Activated T-cell treated with anti-CD3 and anti-CD28 coated beads for 48 hours (primary cell): ENCODE measurements at regions not wholly inside any gene's neighbourhood (a gene's known extent, or its start where the extent isn't known, plus 50 kb on each side); places are given as distances from the start of the nearest gene placed in this dataset.
"Not testable (repeated sequence)": the region's sequence is repeated elsewhere in the genome, so short reads cannot be mapped to it uniquely, and the experiment has no call there.

Experiments used
- DNase-seq: peaks from one replicate; pipeline ENCODE4 v3.0.0-alpha.2; 2020; ENCODE audit warnings: low read depth

DNA sequence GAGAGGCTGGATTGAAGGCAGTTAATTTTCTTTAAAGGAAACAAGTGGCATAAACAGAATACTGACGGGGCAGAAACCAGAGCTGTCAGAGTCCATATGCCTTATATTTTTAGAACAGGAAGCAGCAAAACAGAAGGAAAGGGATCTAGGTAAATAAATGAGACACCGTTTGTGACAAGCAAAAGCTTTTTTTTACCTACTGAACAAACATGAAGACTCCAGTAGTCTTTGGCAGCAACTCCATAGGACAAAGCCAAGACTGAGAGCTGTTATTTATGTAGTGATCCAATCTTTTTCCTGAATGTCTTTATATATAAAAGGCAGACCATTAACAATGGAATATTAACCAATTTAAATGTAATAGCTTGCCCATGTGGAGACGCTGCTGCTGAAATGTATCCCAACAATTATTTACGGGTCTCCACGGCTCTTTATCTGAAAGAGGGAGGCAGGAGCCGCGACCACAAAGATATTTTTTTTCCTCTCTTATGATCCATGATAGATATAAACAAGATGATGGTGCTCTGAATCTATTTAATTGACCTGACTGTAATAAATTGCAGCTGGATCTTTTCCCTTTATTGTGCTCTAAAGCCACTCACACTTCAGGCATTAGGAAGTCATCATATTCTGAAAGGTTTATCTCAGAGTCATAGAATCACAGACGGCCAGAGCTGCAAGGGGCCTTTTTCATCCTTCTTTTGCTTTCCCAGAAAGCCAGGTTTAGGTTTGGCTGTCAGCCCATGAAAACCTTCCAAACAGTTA, 687.8 kb downstream of the EFNB2 start:
- DNase-seq, result no peak

GRCh38 chr13:105846923-105847322, 688.5 kb downstream of the EFNB2 start:
- DNase-seq, result no peak

DNA sequence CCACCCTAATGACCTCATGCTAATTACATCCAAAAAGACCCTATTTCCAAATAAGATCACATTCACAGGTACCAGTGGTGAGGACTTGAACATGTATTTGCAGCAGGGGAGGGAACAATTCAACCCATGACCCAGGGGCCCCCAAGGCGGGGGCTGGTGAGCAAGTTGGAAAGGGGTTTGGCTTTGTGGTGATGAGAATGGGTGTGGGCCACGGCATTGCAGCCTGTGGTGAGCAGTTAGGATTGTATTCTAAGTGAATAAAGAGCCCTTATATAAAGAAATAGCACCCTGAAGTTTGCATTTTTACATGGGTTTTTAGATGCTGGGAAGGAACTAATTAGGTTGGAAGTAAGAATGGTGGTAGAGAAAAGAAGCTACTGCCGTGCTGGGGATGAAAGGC, 694.2 kb downstream of the EFNB2 start:
- DNase-seq, result no peak

DNA sequence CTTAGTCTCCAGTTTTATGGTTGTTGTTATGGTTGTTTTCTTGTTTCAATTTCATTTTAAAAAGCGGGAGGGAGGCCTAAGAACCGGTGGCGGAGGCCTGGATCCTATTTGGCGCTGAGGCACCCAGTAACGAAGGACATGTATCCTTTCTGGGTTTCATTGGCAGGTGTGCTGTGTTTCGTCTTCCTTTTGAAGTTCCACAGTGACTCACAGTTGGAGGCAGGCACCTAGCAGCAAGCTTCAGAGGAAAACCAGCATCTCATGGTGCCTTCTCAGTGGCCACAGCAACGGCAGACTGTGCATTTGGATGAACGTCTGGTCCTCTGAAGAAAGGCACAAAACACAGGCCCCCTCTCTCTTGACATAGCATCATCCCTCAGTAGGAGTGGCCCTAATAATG, 697.2 kb downstream of the EFNB2 start:
- DNase-seq, result no peak

DNA sequence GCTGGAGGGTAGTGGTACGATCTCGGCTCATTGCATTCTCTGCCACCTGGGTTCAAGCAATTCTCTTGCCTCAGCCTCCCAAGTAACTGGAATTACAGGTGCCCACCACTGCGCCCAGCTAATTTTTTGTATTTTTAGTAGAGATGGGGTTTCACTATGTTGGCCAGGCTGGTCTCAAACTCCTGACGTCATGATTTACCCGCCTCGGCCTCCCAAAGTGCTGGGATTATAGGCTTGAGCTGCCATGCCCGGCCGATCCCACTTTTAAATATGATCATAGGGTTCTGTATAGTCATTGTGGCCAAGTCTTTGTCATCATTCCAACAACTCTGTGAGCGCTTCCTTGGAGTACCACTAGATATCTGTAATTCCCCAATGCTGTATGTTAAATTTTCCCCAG, 698.2 kb downstream of the EFNB2 start:
- not testable (repeated sequence) for DNase-seq

- no peak for DNase-seq
Observed at GRCh38 chr13:105830821-105831220, 704.6 kb downstream of the EFNB2 start.

DNA sequence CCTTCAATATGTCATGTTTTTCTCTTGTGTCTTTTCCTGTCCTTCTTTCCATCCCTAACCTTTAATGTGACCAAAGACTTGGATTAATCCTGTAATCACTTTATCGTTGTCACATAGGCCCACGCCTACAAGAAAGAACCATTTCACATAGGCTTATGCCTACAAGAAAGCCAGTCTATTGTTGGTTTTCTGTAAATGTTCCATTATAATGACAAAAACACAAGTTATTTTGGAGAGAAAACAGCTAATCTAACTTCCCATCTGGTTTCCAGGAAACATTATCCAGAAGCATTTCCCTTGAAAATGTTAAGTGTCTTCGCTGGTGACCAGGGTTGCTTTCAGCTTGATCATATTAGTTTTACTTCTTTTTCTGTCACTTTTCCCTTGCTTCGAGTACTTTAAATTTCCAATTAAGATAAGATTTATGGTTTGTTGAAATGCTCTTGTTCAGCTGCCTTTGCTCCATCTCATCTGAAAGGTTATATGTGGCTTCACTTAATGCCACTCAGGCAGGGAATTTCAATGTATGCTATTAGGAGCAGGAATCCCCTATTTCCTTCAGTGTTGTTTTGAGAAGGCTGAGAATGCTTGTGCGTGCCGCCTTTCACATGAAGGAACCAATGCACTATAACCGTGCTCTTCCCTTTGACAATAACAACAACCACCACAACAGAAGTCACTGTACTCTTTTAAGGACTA, 708.2 kb downstream of the EFNB2 start:
- DNase-seq, result no peak

- no peak for DNase-seq
Observed at GRCh38 chr13:105825071-105825470, 710.4 kb downstream of the EFNB2 start.

- DNase-seq, result no peak
Observed at GRCh38 chr13:105821337-105821736, 714.1 kb downstream of the EFNB2 start.

GRCh38 chr13:105820415-105820814, 715.0 kb downstream of the EFNB2 start:
- DNase-seq, result no peak

GRCh38 chr13:105817498-105817897, 718.0 kb downstream of the EFNB2 start:
- no peak for DNase-seq

DNA sequence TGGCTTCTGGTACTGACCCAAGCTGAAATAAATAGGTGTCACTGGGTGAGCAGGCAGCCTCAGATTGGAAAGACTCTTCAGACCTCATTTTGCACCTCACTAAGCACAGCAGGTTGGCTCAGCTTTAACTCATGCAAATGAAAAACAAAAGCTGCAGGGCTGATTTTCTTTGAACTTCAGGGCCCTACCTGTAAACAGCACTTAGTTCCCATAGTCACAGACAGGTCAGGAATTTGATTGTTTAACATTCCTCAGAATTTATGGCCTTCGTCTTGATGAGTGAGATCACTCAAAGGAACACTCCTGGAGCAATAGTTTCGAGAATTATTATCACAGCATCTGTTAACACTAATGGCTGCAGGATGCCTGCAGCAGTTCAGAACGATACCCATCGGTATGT, 718.5 kb downstream of the EFNB2 start:
- DNase-seq, result no peak

- DNase-seq, result no peak
Observed at GRCh38 chr13:105814902-105815250, 720.6 kb downstream of the EFNB2 start.

GRCh38 chr13:105814219-105814901, 721.1 kb downstream of the EFNB2 start:
- no peak for DNase-seq

DNA sequence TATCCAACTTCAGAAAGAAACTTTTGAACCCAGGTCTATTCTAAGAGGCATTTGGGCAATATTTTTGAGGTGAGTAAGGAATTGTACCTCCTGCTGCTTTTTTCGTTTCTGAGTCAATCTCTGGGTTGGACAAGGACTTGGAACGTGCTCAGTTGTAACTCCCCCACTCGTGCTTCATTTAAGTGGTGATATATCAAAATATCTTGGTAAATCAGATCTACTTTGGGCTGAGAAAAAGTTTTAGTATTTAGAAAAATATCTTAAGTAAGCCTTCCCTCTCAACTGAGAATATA, 728.9 kb downstream of the EFNB2 start:
- no peak for DNase-seq

- DNase-seq, result no peak
Observed at GRCh38 chr13:105805892-105806627, 729.4 kb downstream of the EFNB2 start.

GRCh38 chr13:105804561-105805190, 730.8 kb downstream of the EFNB2 start:
- no peak for DNase-seq

DNA sequence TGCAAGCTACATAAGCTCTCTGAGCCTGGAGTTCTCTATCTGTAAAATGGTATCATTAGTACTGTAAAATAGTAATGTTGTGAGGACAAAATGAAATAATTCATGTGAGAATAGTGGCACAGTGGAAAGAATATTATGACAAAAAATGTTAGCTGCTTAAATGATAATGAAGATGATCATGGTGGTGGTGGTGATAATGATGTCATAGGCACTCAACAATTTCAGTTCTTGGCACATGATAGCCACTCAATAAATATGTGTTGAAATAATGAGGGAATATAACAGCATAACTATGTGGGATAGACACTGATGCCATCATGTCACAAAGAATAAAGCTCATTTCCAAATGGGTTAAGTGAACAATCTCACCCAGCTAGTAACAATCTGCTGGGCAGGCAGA, 736.3 kb downstream of the EFNB2 start:
- no peak for DNase-seq

DNA sequence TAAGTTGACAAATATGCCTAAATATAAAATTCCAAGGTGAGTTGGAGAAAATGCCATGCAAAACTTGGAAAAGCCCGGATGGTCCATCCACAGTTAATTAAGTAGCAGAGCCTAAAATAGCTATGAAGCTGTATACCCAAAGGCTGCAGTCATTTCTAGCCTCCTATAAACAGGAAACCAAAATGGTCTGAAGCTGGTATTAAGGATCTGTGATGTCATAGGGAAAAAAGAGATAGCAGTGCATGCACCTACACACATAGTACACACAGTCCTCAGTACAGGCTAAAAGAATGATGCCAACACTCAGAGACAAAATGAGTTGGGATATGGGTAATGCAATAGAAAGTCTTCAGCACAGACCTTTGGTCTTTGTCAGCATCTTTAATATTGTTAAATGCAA, 736.9 kb downstream of the EFNB2 start:
- no peak for DNase-seq

- DNase-seq, result no peak
Observed at GRCh38 chr13:105796081-105796480, 739.4 kb downstream of the EFNB2 start.

DNA sequence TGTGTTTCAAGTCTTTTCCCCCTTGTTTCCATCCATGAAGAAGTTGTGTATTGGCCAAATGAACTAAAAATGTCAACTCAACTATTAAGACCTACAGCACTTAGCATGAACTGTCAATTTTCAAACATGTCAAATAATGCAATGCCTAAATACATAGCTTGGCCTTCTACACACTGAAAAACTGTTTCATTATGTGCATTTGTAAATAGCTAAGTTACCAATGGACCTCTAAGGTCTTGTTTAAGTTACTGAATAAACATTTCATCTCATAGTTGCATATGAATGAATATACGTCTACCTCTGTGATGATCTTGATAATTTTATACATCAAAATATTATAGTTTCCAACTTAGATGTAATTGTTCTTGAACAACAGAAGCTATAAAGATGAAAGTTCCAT, 744.5 kb downstream of the EFNB2 start:
- DNase-seq, result no peak

GRCh38 chr13:105788530-105788929, 746.9 kb downstream of the EFNB2 start:
- DNase-seq, result no peak
